GM12878 (cell line): ENCODE measurements at regions not wholly inside any gene's neighbourhood (a gene's known extent, or its start where the extent isn't known, plus 50 kb on each side); places are given as distances from the start of the nearest gene placed in this dataset.

Source experiments
- BACH1 ChIP-seq: fragments of 450-650 bp; IDR thresholded peaks from 2 replicates; pipeline ENCODE4 v1.6.1; 2017; ENCODE audit warnings: mild to moderate bottlenecking, borderline replicate concordance
- BRCA1 ChIP-seq: IDR thresholded peaks from 2 replicates; pipeline ENCODE4 v1.6.1; 2011; ENCODE audit warnings: low read depth, low read length, improper control_type of control experiment
- CREB1 ChIP-seq: IDR thresholded peaks from 2 replicates; pipeline ENCODE4 v1.6.1; 2012; ENCODE audit warnings: low read depth, mild to moderate bottlenecking, inconsistent platforms
- CTCF ChIP-seq, 3 experiments: IDR thresholded peaks in 2 of 3; conservative IDR thresholded peaks in 1 of 3; 2 replicates each; pipeline ENCODE4 v1.5.1; 2011; ENCODE audit warnings: low read depth in 3 of 3, low read length in 3 of 3, mild to moderate bottlenecking in 3 of 3, control low read depth in 2 of 3, moderate library complexity in 2 of 3, inconsistent platforms in 1 of 3, mixed read lengths in 1 of 3; ENCODE audit not compliant: control insufficient read depth in 2 of 3, insufficient read depth in 1 of 3; ENCODE audit errors: extremely low read depth in 1 of 3
- HDAC6 ChIP-seq: fragments of 200-600 bp; sonication (generic); IDR thresholded peaks from one replicate; pipeline ENCODE4 v1.8.0; 2017; ENCODE audit warnings: antibody characterized with exemption; ENCODE audit not compliant: unreplicated experiment
- IKZF2 ChIP-seq, 2 experiments: fragments of 450-650 bp; IDR thresholded peaks; 2 replicates each; pipeline ENCODE4 v1.6.1; 2017; ENCODE audit warnings: mild to moderate bottlenecking in 2 of 2, moderate library complexity in 2 of 2
- MXI1 ChIP-seq: fragments of 150-350 bp; IDR thresholded peaks from 2 replicates; pipeline ENCODE4 v1.6.1; 2011; ENCODE audit warnings: low read depth, mild to moderate bottlenecking, inconsistent platforms, low read length, improper control_type of control experiment
- PBX3 ChIP-seq: IDR thresholded peaks from 2 replicates; pipeline ENCODE4 v1.6.1; 2011; ENCODE audit warnings: mild to moderate bottlenecking, low read depth, low read length, moderate library complexity; ENCODE audit not compliant: insufficient replicate concordance
- POLR2A ChIP-seq: IDR thresholded peaks from 2 replicates; pipeline ENCODE4 v1.6.1; 2011; ENCODE audit warnings: low read depth, mild to moderate bottlenecking, low read length
- SMC3 ChIP-seq: IDR thresholded peaks from 2 replicates; pipeline ENCODE4 v1.6.1; 2011; ENCODE audit warnings: low read length, improper control_type of control experiment, borderline replicate concordance
- SRF ChIP-seq, 2 experiments: IDR thresholded peaks; 2 replicates each; pipeline ENCODE4 v1.6.1; 2011; ENCODE audit warnings: low read depth in 2 of 2, low read length in 2 of 2, mild to moderate bottlenecking in 1 of 2, moderate library complexity in 1 of 2
- TAF1 ChIP-seq: IDR thresholded peaks from 2 replicates; pipeline ENCODE4 v1.6.1; 2011; ENCODE audit warnings: mild to moderate bottlenecking, low read depth, low read length, borderline replicate concordance
- TCF12 ChIP-seq: IDR thresholded peaks from 2 replicates; pipeline ENCODE4 v1.6.1; 2011; ENCODE audit warnings: low read depth, mild to moderate bottlenecking, low read length
- TF ChIP-seq, protein P1 (sequence below): fragments of 450-650 bp; IDR thresholded peaks from 2 replicates; pipeline ENCODE4 v1.6.1; 2017; ENCODE audit warnings: mild to moderate bottlenecking, low read depth, inconsistent platforms; ENCODE audit not compliant: poor library complexity, severe bottlenecking

GRCh38 chr4:164508097-164508496, 245.8 kb upstream of the SMIM31 start:
- TF ChIP-seq CREB1 (no peak), HDAC6 (no peak), SMC3 (no peak), BACH1 (no peak), CTCF (IDR thresholded peaks at IDR 0.05 in 2 of 3, conservative IDR thresholded peaks at IDR 0.05 in 1 of 3; ENCODE audit: control insufficient read depth in 2 of 3, extremely low read depth in 1 of 3, insufficient read depth in 1 of 3, low read depth in 3 of 3, low read length in 3 of 3) (no peak), IKZF2 (IDR thresholded peaks at IDR 0.05) (no peak), MXI1 (no peak), PBX3 (no peak), POLR2A (no peak), BRCA1 (no peak), TCF12 (no peak), SRF (IDR thresholded peaks at IDR 0.05; ENCODE audit: low read depth in 2 of 2, low read length in 2 of 2) (no peak), TAF1 (no peak)
- TF ChIP-seq, protein P1, sequence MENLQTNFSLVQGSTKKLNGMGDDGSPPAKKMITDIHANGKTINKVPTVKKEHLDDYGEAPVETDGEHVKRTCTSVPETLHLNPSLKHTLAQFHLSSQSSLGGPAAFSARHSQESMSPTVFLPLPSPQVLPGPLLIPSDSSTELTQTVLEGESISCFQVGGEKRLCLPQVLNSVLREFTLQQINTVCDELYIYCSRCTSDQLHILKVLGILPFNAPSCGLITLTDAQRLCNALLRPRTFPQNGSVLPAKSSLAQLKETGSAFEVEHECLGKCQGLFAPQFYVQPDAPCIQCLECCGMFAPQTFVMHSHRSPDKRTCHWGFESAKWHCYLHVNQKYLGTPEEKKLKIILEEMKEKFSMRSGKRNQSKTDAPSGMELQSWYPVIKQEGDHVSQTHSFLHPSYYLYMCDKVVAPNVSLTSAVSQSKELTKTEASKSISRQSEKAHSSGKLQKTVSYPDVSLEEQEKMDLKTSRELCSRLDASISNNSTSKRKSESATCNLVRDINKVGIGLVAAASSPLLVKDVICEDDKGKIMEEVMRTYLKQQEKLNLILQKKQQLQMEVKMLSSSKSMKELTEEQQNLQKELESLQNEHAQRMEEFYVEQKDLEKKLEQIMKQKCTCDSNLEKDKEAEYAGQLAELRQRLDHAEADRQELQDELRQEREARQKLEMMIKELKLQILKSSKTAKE: no peak
